GM18867 (cell line): ENCODE measurements at regions not wholly inside any gene's neighbourhood (a gene's known extent, or its start where the extent isn't known, plus 50 kb on each side); places are given as distances from the start of the nearest gene placed in this dataset.
A peak's percentile ranks its signal among the peaks of the same experiment; 100 is the strongest.

Experiments used
- ATAC-seq: cut with Tn5 transposase; IDR thresholded peaks from one replicate; pipeline ENCODE4 v1.9.1; 2021; ENCODE audit warnings: mild to moderate bottlenecking, moderate library complexity; ENCODE audit not compliant: unreplicated experiment

DNA sequence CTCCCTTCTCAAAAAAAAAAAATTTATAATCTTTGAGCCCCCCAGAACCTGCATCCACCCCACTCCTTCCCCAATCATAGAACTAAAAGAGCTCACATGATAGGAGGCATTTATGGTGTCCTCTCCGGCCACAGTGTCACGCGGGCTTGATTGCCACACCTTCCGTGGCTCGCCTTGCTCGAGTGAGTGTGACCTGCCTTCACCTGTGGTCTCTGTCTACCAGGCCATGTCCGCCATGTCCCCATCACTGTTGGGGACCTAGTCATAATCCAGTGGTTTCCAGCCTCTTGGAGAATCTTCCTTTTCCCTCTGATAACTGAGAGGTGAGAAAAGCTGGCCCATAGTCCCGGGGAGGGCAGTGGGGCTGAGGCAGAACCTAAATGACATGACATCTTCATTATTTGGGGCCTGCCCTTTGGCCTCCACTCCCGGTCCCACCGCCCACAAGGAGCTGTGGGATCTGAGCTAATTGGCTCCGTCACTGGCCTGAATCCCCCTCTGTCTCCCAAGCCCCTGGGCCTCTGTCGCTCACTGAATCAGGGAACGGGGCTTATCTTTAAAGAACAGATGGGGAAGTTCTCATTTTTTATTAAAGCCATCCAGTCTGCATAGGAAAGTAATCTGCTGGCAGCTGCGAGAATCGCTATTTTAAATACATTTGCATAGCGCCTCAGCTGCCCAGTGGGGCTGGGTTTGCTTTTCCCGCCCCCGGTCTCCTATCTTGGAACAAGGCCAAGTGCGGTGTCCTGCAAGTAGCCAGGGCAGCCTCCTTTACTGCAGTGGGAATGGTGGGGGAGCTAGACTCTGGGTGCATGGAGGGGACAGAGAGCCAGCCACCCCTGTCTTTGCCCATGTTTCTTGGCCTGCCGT, 197.6 kb upstream of the PMEPA1 start:
- no peak for ATAC-seq

DNA sequence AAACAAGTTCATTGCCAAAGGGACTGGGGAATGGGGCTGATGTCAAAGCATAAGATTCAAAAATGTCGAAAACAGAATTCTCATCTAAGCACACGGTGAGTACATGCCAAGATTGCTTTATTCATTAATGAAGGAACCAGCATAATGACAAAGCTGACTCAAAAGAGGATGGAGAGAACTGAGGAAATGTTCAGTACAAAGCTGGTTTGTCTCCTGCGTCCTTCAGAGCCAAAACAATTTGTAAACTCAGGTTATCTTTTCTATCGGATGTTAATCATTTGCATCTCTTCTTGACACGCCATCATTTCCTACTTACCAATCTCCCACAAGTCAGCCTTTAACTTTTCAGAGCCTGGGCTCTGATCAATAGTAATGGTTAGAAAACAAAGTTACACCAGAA, 195.6 kb upstream of the PMEPA1 start:
- no peak for ATAC-seq

DNA sequence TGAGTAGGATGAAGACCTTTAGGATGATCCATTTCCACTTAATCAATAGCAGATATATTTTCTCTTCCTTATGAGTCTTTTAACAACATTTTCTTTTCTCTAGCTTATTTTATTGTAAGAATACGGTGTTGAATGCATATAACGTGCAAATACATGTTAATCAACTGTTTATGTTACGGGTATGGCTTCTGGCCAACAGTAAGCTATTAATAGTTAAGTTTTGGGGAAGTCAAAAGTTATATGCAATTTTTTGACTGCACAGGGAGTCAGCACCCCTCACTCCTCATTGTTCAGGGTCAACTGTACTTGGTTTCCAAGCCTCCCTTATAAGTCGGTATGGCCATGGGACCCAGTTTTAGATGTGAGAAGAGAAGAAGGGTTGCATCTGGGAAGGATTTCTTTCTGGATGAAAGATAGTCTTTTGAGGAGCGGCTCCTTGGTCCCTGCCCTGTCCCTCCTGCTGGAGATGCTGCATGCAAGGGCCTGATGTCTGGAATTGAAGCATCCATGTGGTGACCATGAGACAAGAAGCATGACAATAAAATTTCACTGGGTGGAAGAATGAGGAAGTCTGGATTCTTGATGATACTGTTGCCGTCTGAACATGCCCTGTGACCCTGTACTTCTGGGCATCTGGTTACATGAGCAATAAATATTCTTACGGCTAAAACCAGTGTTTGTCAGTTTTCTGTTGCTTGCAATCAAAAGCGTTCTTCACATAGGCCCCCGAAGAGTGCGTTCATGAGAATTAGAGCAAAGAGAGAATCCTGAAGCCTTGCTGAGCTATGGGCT, 194.7 kb upstream of the PMEPA1 start:
- no peak for ATAC-seq

DNA sequence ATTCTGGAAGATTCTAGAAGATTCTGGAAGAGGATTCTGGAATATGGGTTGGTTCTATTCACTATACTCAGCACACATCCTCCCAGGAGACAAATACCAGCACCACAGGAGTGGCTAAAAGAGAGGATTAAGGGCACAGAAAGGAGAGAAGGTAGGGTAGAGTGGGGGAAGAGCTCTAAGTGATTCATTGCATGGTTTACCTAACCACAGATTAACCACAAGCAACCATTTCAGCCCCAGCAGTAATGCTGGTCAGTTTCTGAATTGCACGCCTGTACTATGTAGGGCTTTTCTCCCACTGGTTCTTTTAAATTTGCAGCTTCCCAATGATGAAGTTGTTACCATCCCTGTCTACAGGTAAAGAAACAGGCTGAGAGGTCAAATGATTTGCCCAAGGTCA, 192.7 kb upstream of the PMEPA1 start:
- peak; percentile 92 for ATAC-seq

DNA sequence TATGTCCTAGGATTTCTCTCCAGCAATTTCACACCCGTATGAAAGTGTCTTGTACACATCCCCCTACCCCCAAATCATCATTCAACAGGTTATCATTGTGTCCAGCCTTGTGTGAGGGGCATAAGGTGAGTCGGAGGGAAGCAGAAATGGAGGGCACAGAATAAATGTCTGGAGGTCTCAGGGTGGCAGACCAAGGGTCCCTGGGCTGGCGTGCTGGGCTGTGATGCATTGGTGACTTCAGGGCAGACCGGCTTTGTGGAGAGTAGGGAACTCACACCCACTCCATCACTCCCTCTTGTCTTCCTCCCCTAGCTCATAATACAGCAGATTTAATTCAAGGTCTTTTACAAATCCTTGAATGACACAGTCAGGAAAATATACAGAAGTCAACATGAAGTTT, 191.7 kb upstream of the PMEPA1 start:
- no peak for ATAC-seq

DNA sequence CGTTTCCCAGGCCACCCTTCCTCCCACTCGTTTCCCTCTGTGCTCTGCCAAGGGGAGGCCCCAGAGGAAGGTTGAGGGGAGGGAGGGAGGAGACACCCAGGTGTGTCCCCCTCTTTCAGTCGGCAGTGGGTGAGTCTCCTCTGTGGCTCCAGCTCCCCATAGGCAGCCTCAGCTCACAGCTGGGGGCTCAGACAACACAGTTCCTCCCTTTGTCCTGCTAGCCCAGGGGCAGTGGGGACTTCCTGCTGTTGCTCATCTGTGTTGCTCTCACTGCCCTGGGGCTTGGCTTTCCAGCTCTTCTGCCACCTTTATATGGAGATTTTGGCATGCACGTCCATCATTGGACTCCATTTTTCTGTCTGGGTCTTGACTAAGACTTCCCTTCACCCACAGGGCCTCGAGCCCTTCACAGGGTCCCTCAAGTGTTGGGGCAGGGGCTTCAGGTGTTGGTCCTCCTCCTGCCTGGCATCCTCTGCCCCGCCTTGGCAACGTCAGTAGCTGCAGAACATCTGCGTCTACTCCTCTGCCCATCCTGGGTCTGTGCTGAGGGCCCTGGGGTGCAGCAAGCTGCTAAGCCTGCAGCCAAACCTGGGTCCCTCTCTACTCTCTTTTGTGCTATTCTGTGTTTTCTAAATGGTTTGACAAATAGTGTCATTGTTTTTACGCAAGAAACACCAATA, 190.6 kb upstream of the PMEPA1 start:
- no peak for ATAC-seq

DNA sequence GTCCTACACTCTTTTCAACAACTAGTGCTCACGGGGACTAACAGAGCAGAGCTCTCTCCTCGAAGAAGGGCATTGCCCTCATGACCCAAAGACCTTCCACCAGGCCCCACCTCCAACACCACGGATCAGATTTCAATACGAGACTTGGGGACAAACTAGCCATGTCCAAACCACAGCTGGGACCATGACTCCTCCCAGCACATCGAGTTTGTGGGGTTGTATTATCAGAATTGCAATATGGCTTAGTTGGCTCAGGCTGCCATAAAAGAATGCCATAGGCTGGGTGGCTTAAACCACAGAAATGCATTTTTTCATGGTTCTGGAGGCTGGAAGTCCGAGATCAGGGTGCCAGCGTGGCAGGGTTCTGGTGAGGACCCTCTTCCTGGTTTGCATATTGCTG, 189.7 kb upstream of the PMEPA1 start:
- no peak for ATAC-seq

DNA sequence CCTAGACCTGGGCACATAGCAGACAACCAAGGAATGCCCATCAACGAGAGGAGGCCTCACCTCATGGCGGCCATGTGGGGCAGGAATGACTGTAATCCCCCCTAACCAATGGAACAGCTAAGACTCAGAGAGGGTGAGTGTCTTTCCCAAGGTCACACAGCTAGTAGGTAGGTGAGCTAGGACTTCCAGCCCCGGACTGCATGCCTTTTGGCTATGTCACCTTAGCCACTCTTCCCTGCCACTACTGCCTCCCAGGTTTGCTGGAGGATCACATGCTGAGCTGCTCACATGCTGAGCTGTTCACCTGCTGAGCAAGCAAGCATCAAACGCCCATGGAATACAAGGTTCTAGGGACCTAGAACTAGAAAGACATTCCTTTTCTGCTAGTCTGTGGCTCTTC, 188.5 kb upstream of the PMEPA1 start:
- ATAC-seq, result no peak

DNA sequence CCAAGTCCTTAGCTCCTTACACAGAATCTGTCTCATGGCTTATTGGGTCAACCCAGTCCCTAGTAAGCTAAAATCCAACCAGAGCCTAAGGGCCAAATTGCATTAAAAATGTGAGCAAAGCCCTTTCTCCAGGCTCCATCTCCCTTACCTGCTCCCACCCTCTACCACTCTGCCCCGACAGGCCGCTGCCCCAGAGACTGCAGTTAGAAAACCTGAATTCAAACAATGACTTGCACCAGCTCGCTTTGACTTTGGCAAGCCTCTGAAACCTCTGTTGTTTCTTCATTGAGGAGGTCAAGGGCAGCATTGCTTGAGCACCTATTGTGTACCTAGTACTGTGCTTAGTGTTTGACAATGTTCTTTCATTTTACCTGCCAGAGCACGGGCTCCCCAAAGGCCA, 188.1 kb upstream of the PMEPA1 start:
- ATAC-seq, result no peak

DNA sequence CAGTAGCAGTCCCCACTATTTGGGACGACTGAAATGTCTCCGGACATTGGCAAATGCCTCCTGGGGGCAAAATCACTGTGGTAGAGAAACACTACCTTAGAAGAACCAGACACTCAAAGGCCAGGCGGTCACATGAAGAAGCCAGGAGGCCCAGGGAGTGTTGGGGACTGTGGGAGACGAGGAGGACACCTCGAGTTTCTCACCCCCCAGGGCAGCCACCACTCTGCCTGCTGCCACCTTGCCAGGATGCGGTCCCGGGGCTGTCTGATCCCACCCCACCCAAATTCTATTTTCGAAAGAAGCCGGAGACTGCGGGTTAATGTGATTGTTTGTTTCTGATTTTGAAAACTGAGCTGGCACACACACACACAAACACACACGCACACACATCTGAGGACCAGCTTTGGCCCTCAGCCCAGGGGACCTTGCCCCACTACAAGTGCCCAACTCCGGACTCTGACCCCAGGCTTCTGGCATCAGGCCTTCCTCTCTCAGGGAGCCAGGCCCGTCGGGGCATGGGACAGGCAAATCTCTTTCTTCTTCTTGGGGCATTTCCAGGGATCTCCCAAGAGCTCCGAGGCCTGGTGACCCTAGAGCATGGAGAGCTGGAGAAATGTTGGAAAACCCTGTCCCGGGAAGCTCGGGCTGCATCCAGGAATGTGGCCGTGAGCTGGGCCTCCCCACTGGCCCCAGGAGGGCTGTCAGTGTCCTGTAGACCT, 187.5 kb upstream of the PMEPA1 start:
- ATAC-seq, result no peak

DNA sequence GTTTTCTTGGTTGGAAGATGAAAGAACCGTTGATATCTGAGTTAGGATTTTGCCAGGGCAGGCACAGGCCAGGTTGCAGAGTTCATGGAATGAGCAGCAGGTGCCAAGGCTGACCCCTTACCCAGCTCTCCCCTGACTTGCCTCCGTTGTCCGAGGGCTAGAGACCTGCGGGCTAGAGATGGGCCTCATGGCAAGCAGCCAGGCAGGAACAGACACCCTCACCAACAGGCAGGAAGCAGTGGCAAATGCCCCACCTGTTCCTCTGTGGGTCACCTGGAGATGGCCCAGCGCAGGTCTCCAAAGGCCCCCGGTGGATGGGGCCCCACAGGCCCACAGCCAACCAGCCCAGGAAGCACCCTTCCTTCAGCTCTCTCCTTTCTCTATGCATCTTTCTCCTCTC, 186.7 kb upstream of the PMEPA1 start:
- no peak for ATAC-seq

DNA sequence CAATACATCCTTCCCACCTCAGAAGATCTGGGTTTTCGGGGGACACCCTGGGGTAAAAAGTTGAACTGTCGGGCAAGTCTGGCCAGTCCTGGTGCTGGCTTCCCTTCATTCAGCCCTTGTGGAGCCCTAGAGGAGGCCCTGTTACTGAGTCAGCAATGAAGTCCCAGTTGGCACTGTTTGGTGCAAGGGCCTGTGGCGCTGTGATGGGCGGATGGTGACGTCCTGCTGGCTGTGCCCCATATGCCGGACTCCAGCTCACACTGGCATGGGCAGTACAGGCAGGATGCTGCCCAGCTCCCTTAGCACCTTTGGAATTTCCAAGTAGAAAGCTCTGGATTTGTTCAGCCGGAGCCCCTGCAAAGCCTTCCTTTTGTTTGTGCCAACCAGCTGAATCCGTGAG, 186.2 kb upstream of the PMEPA1 start:
- ATAC-seq, result no peak

DNA sequence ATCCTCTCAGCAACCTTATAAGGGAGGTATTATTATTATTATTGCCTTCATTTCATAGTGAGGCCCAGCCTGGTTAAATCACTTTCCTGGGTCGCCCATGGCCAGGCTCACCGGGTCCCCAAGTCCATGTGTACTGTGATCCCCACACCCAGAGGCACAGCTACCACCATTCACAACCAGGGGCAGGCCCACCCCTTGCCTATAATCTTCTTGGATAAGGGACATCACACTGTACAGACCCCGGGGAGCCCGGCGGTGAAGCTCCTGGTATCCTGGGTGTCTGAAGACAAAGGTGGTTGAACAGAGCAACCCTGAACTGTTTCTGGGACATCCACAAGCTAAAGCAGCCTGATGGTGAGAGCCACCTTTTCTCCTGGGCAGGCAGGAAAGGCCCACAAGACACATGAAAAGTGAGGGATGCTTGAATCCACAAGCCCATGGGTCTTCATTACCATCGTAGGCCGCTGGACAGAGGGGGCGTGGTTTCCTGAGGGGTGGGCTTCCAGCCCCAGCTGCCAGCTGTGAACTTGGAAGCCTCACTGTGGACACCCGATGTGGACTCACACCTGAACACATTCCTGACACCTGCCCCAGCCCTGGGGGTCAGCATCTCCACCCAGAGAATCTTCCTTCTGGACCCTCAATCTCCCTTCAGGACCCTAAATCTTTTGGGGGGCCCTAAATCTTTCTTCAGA, 185.5 kb upstream of the PMEPA1 start:
- no peak for ATAC-seq

DNA sequence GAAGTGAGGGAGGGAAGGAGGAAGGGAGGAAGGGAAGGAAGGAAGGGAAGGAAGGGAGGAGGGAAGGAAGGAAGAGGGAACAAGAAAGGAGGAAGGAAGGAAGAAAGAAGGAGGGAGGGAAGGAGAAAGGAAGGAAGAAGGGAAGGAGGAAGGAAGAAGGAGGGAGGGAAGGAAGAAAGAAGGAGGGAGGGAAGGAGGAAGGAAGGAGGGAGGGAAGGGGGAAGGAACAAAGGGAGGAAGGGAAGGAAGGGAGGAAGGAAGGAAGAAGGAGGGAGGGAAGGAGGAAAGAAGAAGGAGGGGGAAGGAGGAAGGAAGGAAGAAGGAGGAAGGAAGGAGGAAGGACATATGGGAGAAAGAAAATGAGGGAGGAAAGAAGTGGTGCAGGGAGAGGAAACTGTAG, 184.7 kb upstream of the PMEPA1 start:
- ATAC-seq, result no peak

DNA sequence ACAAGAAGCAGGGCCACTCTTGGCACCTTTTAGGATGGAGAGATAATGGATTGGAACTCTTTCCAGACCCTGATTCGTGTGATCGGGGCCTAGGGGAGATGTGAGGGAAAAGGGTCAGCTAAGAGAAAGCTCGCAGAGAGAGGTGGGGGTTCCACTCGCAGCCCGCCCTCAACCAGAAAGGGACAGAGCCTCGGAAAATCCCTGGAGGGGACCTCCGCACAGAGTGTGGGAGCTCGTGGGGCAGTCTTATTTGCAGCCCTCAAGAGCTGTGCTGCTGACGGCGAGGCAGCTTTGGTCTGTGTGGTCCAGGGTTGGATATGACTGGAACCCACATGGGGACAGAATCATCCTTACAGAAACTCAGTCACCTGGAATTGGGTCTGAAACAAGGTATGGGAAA, 184.3 kb upstream of the PMEPA1 start:
- ATAC-seq, result no peak

DNA sequence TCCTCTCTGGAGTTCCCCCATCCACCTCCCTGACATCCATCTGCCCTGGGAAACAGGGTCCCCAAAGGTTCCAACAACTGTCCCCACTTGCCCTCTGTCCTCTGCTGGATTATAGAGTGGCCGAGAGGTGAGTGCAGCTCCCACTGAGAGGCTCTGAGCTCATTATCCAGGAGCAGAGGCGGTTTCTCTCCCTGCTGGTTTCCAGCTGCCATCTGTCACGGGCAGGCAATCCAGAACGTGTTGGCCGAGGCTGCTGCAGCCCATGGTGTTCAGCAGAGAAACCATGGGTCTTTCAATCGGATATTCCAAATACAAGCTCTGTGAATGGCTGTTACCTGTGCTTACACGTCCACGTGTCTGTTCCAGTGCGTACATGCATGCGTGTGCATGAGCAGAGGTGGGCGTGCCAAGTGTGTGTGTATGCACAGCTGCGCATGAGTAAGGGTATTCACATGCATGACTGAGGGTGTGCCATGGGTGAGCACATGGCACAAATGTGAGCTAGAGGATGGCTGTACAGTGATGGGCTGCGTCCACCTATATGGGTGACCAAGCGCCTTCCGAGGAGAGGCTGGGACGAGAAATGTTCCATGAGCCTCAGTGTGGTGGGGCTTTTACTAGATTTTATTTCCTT, 183.7 kb upstream of the PMEPA1 start:
- no peak for ATAC-seq

DNA sequence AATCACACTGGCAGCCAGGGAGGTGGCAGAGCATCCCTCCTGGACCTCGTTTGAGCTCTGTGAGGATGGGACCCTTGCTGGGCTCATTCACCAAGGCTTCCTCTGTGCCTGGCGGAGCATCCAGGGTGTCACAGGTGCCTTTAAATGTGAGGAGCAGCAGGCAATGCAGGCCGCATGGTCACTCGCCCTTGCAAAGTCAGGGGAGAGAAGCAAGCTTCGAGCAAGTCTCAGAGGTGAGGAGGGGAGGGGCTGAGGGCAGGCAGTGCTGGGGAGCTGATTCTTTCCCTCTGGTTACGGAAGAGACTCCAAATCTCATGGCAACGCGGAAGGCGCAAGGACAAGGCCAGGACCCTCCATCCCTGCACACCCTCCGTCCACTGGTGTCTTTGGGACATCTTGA, 182.7 kb upstream of the PMEPA1 start:
- ATAC-seq, result no peak

DNA sequence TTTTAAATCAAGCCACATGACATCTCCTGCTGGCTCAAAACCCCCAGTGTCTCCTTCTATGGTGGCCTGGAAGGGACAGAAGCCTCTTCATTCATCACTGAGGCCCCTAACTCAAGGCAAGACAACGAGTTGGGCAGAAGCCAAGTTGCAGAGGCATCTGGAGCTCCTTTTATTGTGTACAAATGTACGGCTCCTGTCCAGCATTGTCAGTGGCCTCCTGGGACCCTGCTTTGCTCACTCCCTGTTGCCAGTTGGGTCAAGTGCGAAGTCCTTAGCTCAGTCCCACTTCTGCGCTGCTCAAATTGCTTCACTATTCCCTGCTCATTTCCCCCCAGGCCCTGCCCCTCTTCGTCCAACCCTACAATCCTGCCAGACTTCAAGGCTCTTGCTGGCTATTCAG, 181.2 kb upstream of the PMEPA1 start:
- ATAC-seq, result no peak

DNA sequence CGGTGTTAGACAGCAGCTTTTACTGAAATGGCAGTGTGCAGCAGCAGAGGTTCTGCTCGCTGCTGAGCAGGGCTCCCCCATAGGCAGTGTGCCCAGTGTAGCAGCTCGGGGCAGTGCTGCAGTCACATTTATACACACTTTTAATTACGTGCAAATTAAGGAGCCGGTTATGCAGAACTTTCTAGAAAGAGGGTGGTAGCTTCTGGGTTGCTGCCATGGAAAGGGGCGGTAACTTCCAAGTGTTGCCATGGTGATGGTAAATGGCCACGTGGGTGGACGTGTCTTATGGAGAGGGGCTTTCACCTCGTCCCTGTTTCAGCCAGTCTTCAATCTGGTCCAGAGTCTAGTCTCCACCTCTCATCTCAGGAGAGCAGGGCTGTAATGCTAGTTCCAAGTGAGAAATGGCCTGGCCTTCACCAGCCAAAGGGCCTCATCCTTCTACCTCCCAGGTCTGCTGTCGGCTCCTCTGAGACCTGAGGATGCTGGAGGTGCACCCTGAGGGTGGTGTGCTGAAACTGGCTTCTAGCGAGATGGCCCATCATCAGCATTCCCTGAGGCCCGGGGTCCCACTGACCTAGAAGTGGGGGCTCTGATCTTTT, 180.5 kb upstream of the PMEPA1 start:
- ATAC-seq, result no peak

DNA sequence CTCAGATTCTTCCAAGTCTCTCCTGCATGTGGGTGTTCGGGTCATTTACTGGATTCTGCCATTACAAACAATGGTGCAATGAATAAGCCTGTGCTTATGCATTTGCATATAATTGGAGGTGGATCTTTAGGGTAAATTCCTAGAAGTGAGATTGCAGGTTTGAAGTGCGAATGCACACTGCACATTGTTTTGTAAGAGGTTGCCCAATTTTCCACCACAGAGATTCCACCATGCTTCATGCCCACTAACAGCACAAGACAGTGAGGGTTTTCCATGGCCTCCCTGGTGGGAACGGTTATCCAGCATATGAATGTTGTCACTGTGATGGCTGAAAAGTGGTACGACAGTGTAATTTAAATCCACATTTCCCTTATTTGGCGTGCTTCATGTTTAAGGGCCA, 178.8 kb upstream of the PMEPA1 start:
- ATAC-seq, result no peak
